Glutamatergic neuron (in vitro differentiated cells): ENCODE measurements at regions not wholly inside any gene's neighbourhood (a gene's known extent, or its start where the extent isn't known, plus 50 kb on each side); places are given as distances from the start of the nearest gene placed in this dataset.

Source experiments
- DNase-seq: peaks from one replicate; pipeline ENCODE4 v3.0.0; 2022
- H3K27ac Mint-ChIP-seq: one replicate; pipeline ENCODE4 v1.8.0; 2020; ENCODE audit warnings: mild to moderate bottlenecking, mixed read lengths, inconsistent platforms; ENCODE audit not compliant: unreplicated experiment
- H3K27me3 Mint-ChIP-seq: one replicate; pipeline ENCODE4 v1.8.0; 2020; ENCODE audit warnings: mild to moderate bottlenecking, moderate library complexity, mixed read lengths, inconsistent platforms; ENCODE audit not compliant: unreplicated experiment
- H3K36me3 Mint-ChIP-seq: one replicate; pipeline ENCODE4 v1.8.0; 2020; ENCODE audit warnings: mild to moderate bottlenecking, mixed read lengths, inconsistent platforms; ENCODE audit not compliant: unreplicated experiment
- H3K4me1 Mint-ChIP-seq: one replicate; pipeline ENCODE4 v1.8.0; 2020; ENCODE audit warnings: mild to moderate bottlenecking, low read depth, mixed read lengths, inconsistent platforms; ENCODE audit not compliant: unreplicated experiment
- H3K4me3 Mint-ChIP-seq: one replicate; pipeline ENCODE4 v1.8.0; 2020; ENCODE audit warnings: mild to moderate bottlenecking, mixed read lengths, inconsistent platforms; ENCODE audit not compliant: unreplicated experiment
- H3K9me3 Mint-ChIP-seq: one replicate; pipeline ENCODE4 v1.8.0; 2020; ENCODE audit warnings: mild to moderate bottlenecking, moderate library complexity, mixed read lengths, inconsistent platforms; ENCODE audit not compliant: unreplicated experiment
- TF ChIP-seq, protein P1 (sequence below): fragments of 200-600 bp; sonication (generic); IDR thresholded peaks from one replicate; pipeline ENCODE4 v1.5.0; 2021; ENCODE audit not compliant: partially characterized antibody, unreplicated experiment

DNA sequence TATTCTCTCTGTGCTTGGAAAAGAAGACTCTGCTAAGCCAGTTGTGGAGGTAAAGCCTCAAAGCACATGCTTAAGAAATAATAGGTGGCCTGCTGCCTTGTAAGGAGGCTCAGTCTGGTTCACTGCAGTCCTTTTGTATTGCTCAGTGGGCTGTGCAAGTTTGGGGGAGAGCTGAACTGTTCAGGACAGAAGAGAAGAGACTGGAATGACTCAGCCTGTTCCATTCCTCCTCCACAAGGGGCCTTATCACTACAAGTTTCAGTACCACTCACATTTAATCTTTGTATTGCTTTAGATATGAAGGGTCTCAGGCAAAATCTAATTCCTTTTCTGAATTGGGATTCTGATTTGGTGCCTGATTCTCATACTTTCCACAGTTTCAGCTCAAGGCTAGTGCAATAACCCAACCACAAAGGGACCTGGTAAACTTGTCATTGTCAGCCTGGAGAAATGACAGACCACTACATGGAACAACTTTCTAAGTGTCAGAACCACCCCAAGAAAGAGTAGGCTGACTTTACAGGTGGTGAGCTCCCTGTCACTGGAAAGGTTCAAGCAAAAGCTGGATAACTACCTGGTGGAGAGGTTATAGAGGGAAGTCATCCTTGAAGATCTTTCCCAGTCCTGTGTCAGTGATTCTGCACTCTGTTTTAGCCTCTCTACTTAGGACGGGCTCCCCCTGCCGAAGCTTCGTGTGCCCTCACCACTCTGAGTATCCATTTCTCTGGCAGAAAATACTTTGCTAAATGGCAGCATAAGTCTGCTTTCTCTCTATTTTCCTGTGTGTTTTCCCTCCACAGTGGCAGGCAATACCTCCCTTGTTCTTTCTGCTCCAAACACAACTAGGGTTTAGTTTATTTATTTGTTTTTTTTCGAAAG lies 162.9 kb upstream of the GJB5 start:
- TF ChIP-seq, protein P1, sequence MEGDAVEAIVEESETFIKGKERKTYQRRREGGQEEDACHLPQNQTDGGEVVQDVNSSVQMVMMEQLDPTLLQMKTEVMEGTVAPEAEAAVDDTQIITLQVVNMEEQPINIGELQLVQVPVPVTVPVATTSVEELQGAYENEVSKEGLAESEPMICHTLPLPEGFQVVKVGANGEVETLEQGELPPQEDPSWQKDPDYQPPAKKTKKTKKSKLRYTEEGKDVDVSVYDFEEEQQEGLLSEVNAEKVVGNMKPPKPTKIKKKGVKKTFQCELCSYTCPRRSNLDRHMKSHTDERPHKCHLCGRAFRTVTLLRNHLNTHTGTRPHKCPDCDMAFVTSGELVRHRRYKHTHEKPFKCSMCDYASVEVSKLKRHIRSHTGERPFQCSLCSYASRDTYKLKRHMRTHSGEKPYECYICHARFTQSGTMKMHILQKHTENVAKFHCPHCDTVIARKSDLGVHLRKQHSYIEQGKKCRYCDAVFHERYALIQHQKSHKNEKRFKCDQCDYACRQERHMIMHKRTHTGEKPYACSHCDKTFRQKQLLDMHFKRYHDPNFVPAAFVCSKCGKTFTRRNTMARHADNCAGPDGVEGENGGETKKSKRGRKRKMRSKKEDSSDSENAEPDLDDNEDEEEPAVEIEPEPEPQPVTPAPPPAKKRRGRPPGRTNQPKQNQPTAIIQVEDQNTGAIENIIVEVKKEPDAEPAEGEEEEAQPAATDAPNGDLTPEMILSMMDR, result no peak
- no peaks in the 10 kb centered on the region for H3K36me3 Mint-ChIP-seq
- no peaks in the 10 kb centered on the region for H3K9me3 Mint-ChIP-seq
- DNase-seq, result no peak
- no peak overlapping the region for H3K4me3 Mint-ChIP-seq
- no peak overlapping the region for H3K27ac Mint-ChIP-seq
- H3K27me3 Mint-ChIP-seq, result no peaks in the 10 kb centered on the region
- H3K4me1 Mint-ChIP-seq, result no peaks in the 10 kb centered on the region

DNA sequence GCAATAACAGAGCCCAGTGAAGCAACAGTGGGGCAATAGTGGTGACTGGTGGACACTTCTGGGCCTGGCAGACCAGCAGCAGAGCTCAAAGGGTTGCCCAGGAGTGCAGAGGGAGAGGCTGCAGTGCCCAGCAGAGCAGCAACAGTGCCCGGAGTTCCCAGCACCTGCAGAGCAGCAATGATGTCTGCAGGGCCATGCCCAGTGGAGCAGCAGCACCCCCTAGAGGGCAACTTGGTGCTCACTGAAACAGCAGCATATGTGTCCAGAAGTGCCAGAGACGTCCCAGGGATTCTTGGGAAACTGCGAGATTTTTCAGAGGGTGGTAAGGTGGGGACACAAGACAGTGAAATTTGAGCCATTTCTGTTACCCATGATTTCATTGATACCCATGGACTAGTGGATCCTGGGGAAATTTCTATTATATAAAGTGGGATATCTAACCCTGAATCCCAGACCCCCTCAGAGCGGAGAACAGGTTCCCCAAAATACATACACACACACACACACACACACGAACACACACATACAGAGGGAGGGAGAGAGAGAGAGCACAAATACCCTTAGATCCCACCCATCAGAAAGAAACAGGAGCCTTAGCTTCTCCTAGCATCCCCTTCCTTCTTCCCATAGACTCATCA lies 156.9 kb upstream of the GJB5 start:
- H3K4me1 Mint-ChIP-seq, result no peaks in the 10 kb centered on the region
- H3K9me3 Mint-ChIP-seq, result no peaks in the 10 kb centered on the region
- H3K27me3 Mint-ChIP-seq, result peaks cover 6% of the 10 kb centered on the region
- no peak overlapping the region for H3K4me3 Mint-ChIP-seq
- H3K27ac Mint-ChIP-seq, result no peak overlapping the region
- no peaks in the 10 kb centered on the region for H3K36me3 Mint-ChIP-seq
- DNase-seq, result peak; percentile 90
- TF ChIP-seq, protein P1, result peak; percentile 89

DNA sequence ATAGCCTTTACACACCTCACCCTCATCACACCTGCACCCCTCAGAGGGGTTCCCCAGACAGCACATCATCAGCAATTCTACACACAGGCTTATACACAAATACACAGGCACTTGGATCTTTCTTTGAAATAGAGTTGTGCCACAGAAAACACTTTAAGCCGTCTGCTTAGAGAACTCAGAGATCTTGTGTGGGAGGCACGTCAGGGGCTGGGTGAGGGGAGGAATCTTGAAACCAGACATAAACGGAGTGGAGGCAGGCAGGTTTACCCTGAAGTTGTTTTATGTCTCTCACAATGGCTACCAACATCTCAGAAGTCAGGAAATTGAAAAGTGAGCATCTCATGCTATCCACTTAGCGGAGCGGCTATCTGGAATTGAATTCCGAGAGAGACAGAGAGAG lies 151.9 kb upstream of the GJB5 start:
- TF ChIP-seq, protein P1, result no peak

DNA sequence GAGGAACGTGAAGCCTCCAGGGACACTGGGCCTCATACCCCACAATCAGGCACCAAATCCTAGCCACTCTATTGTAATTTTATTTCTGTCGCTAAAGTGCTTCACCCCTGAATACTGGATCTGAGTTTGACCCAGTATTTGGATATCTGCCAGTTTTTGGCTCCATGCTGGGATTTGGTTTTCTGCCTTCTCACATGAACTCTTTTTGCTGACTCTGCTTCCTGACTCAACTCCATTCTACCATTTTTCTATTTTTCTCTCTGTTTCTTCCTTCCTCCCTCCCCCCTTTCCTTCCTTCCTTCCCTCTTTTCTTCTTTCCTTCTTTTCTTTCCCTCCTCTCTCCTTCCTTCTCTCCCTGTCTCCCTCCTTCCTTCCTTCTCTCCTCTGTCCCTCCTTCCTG lies 151.3 kb upstream of the GJB5 start:
- TF ChIP-seq, protein P1, result no peak
- no peaks in the 10 kb centered on the region for H3K36me3 Mint-ChIP-seq
- no peak overlapping the region for H3K27ac Mint-ChIP-seq
- DNase-seq, result no peak
- no peak overlapping the region for H3K4me3 Mint-ChIP-seq
- no peaks in the 10 kb centered on the region for H3K4me1 Mint-ChIP-seq
- peaks cover 5% of the 10 kb centered on the region for H3K27me3 Mint-ChIP-seq
- no peaks in the 10 kb centered on the region for H3K9me3 Mint-ChIP-seq

More for the DNA sequence above, 151.9 kb upstream of the GJB5 start:
- H3K27me3 Mint-ChIP-seq, result peaks cover 5% of the 10 kb centered on the region
- H3K4me1 Mint-ChIP-seq, result no peaks in the 10 kb centered on the region
- no peaks in the 10 kb centered on the region for H3K36me3 Mint-ChIP-seq
- no peak overlapping the region for H3K4me3 Mint-ChIP-seq
- no peak for DNase-seq
- H3K27ac Mint-ChIP-seq, result no peak overlapping the region
- H3K9me3 Mint-ChIP-seq, result no peaks in the 10 kb centered on the region

DNA sequence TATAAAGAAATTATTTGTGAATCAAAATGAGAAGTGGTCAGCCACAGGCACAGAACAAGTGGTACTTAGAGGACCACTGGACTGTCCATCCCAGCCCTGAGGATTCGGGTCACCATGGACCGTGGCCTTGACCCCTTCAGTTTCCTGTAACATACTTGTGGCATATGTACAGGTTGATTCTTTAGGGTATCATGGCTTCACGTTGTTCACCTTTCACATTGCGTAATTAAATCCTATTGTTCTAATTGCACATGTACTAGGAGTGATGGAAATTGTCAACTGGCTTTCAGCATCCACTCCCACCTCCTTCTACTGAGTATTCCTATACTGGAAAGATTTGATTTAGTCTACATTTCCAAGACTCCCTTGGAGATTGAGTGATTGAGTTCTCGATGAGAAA lies 148.3 kb upstream of the GJB5 start:
- Mint-ChIP-seq H3K4me3 (no peak overlapping the region), H3K36me3 (no peaks in the 10 kb centered on the region), H3K27ac (no peak overlapping the region), H3K27me3 (peaks cover 4% of the 10 kb centered on the region), H3K9me3 (no peaks in the 10 kb centered on the region), H3K4me1 (no peaks in the 10 kb centered on the region)
- DNase-seq, result no peak
- TF ChIP-seq, protein P1, result no peak
